HG03175 (cell line): ENCODE measurements at regions not wholly inside any gene's neighbourhood (a gene's known extent, or its start where the extent isn't known, plus 50 kb on each side); places are given as distances from the start of the nearest gene placed in this dataset.
"Not testable (repeated sequence)": the region's sequence is repeated elsewhere in the genome, so short reads cannot be mapped to it uniquely, and the experiment has no call there.

Experiments
- ATAC-seq: cut with Tn5 transposase; IDR thresholded peaks from one replicate; pipeline ENCODE4 v1.9.1; 2021; ENCODE audit warnings: mild to moderate bottlenecking, moderate library complexity; ENCODE audit not compliant: unreplicated experiment

- no peak for ATAC-seq
Observed at GRCh38 chr13:106107061-106107460, 428.4 kb downstream of the EFNB2 start.

GRCh38 chr13:106105153-106105552, 430.3 kb downstream of the EFNB2 start:
- no peak for ATAC-seq

GRCh38 chr13:106104281-106104901, 431.1 kb downstream of the EFNB2 start:
- ATAC-seq = no peak

GRCh38 chr13:106103779-106104178, 431.7 kb downstream of the EFNB2 start:
- no peak for ATAC-seq

- no peak for ATAC-seq
Observed at GRCh38 chr13:106102786-106103185, 432.7 kb downstream of the EFNB2 start.

GRCh38 chr13:106101201-106101600, 434.3 kb downstream of the EFNB2 start:
- ATAC-seq = no peak

- no peak for ATAC-seq
Observed at GRCh38 chr13:106100171-106100919, 435.1 kb downstream of the EFNB2 start.

- no peak for ATAC-seq
Observed at GRCh38 chr13:106099765-106100164, 435.7 kb downstream of the EFNB2 start.

- no peak for ATAC-seq
Observed at GRCh38 chr13:106098778-106099177, 436.7 kb downstream of the EFNB2 start.

GRCh38 chr13:106096661-106097092, 438.8 kb downstream of the EFNB2 start:
- no peak for ATAC-seq

- ATAC-seq = no peak
Observed at GRCh38 chr13:106095919-106096318, 439.5 kb downstream of the EFNB2 start.

- no peak for ATAC-seq
Observed at GRCh38 chr13:106095406-106095805, 440.1 kb downstream of the EFNB2 start.

- ATAC-seq = no peak
Observed at GRCh38 chr13:106090001-106090400, 445.5 kb downstream of the EFNB2 start.

- no peak for ATAC-seq
Observed at GRCh38 chr13:106089261-106089980, 446.0 kb downstream of the EFNB2 start.

GRCh38 chr13:106088085-106088484, 447.4 kb downstream of the EFNB2 start:
- ATAC-seq = no peak

GRCh38 chr13:106087201-106087600, 448.3 kb downstream of the EFNB2 start:
- ATAC-seq = no peak

- ATAC-seq = no peak
Observed at GRCh38 chr13:106083620-106084350, 451.7 kb downstream of the EFNB2 start.

- not testable (repeated sequence) for ATAC-seq
Observed at GRCh38 chr13:106081221-106081620, 454.2 kb downstream of the EFNB2 start.

- no peak for ATAC-seq
Observed at GRCh38 chr13:106078191-106078590, 457.3 kb downstream of the EFNB2 start.

- ATAC-seq = no peak
Observed at GRCh38 chr13:106077017-106077416, 458.4 kb downstream of the EFNB2 start.

GRCh38 chr13:106072014-106072413, 463.4 kb downstream of the EFNB2 start:
- ATAC-seq = no peak
